ENCODE measurements at regions not wholly inside any gene's neighbourhood (a gene's known extent, or its start where the extent isn't known, plus 50 kb on each side); places are given as distances from the start of the nearest gene placed in this dataset.

DNA sequence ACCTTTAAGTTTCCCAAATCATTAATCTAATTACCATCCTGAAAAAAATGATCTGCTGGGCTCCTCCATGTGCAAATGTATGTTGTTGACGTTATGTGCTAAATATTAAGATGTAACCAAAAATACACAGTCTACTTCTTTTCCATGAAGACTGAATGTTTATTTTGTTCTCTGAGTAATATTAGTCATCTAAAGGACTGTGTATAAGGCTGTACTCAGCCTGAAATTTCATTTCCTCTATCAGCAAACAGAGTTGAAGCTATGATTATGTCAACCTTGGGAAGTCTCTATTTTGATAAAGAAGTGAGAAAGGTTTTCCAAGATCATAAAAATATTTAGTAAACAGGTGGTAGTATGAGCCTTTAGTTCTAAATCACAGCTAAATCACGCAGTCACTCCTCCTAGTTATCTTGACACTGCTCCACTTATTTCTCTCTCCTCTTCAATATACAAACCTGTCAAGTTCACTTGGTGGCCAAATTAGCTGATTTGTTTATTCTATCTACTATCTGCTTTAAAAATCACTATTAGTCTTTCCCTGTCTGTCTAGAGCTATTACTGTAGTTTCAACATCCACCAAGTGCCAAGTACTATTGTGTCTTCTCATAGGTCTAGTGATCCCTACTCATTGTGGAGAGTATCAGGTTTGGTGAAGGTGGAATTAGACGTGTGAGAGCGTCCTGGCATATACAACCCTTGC lies 211.7 kb upstream of the STARD13 start:
- 66 to 92% methylated on average over 4 of the region's 4 CpGs for WGBS, 2 donors
- no peak overlapping the region for H3K27ac ChIP-seq

DNA sequence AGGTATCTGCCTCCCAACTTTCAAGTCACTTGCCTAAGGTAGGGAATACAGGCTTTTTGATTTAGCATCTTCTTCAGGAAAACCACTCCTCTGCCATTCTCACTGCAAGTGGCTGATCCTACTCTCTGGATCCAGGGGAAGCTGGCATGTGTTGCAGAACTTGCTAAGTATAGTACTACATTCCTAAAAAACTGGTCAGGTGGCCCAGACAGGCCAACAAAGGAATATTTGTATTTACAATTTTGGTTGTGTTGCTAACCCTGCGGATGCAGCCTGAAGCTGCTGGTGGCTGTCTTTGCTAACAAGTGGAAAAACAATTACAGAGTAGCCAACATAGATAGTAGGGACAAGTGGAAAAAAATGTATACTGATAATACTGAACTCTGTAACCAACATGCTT lies 222.5 kb upstream of the STARD13 start:
- Histone ChIP-seq H3K36me3 (replicated peaks in 1 of 2; ENCODE audit: insufficient read depth in 1 of 2, low read depth in 2 of 2) (no peaks in the 10 kb centered on the region), H3K4me3 (no peak overlapping the region), H3K4me1 (peaks cover 5% of the 10 kb centered on the region), H3K9me3 (no peaks in the 10 kb centered on the region), H3K27me3 (no peaks in the 10 kb centered on the region), H3K27ac (no peak overlapping the region)
- 86 to 100% methylated on average over 1 of the region's 1 CpG for WGBS, 2 donors
- no peak for DNase-seq
- TF ChIP-seq POLR2A (IDR thresholded peaks at IDR 0.05), result no peak
- TF ChIP-seq, protein P1, sequence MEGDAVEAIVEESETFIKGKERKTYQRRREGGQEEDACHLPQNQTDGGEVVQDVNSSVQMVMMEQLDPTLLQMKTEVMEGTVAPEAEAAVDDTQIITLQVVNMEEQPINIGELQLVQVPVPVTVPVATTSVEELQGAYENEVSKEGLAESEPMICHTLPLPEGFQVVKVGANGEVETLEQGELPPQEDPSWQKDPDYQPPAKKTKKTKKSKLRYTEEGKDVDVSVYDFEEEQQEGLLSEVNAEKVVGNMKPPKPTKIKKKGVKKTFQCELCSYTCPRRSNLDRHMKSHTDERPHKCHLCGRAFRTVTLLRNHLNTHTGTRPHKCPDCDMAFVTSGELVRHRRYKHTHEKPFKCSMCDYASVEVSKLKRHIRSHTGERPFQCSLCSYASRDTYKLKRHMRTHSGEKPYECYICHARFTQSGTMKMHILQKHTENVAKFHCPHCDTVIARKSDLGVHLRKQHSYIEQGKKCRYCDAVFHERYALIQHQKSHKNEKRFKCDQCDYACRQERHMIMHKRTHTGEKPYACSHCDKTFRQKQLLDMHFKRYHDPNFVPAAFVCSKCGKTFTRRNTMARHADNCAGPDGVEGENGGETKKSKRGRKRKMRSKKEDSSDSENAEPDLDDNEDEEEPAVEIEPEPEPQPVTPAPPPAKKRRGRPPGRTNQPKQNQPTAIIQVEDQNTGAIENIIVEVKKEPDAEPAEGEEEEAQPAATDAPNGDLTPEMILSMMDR (IDR thresholded peaks at IDR 0.05), result no peak
- intact Hi-C loops (cut with DNase I), result no loop called here
- no peak for ATAC-seq

More for the DNA sequence above, 211.7 kb upstream of the STARD13 start:
- Histone ChIP-seq H3K4me3 (no peak overlapping the region), H3K27me3 (no peaks in the 10 kb centered on the region), H3K9me3 (no peaks in the 10 kb centered on the region), H3K36me3 (replicated peaks in 1 of 2; ENCODE audit: insufficient read depth in 1 of 2, low read depth in 2 of 2) (no peaks in the 10 kb centered on the region), H3K4me1 (peaks cover 10% of the 10 kb centered on the region)
- TF ChIP-seq, protein P1 (IDR thresholded peaks at IDR 0.05), result no peak
- TF ChIP-seq POLR2A (IDR thresholded peaks at IDR 0.05), result no peak
- DNase-seq (no peak), ATAC-seq (no peak)
- intact Hi-C loops (cut with DNase I), result no loop called here

DNA sequence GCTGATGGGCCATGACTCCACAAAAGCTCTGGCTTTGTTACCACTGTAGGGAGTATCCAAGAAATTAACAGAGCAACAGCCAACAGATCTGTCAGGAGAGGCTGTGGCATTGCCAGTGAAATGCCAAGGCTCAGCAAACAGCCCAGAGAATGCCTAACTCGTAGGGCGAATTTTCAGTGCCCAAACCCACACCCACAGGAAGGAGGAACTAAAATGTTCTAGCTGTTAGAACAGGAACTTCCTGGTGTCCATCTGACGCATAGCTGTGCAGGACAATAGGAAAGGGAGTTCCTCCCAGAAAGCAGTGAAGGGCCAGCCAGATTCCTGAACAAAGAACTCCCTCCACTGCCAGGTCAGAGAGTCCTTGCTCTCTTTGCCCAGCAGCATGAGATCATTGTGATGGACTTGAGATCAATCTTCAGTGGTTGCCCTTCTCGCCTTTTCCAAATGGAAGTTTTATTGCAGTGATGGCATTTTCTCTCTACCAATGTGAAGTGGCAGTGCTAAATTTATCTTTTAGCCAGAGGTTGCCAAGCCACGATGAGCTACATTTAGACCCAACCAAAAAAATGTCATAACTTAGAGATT lies 224.2 kb upstream of the STARD13 start:
- no peaks in the 10 kb centered on the region for H3K27me3 ChIP-seq
- 62 to 71% methylated on average over 5 of the region's 5 CpGs for whole genome bisulfite sequencing, 2 donors
- TF ChIP-seq, protein P1 (IDR thresholded peaks at IDR 0.05), result no peak
- no peak for TF ChIP-seq POLR2A (IDR thresholded peaks at IDR 0.05)
- no peak overlapping the region for H3K4me3 ChIP-seq
- intact Hi-C loops (cut with DNase I), result no loop called here
- H3K36me3 ChIP-seq (replicated peaks in 1 of 2; ENCODE audit: insufficient read depth in 1 of 2, low read depth in 2 of 2), result no peaks in the 10 kb centered on the region
- H3K27ac ChIP-seq, result peak overlapping the region; percentile 40 to 73 (median 59)
- H3K4me1 ChIP-seq, result peaks cover 5% of the 10 kb centered on the region
- DNase-seq (peak in 3 of 4 donors; percentile 17 to 62 (median 32)), ATAC-seq (peak; percentile 68)
- H3K9me3 ChIP-seq, result no peaks in the 10 kb centered on the region

DNA sequence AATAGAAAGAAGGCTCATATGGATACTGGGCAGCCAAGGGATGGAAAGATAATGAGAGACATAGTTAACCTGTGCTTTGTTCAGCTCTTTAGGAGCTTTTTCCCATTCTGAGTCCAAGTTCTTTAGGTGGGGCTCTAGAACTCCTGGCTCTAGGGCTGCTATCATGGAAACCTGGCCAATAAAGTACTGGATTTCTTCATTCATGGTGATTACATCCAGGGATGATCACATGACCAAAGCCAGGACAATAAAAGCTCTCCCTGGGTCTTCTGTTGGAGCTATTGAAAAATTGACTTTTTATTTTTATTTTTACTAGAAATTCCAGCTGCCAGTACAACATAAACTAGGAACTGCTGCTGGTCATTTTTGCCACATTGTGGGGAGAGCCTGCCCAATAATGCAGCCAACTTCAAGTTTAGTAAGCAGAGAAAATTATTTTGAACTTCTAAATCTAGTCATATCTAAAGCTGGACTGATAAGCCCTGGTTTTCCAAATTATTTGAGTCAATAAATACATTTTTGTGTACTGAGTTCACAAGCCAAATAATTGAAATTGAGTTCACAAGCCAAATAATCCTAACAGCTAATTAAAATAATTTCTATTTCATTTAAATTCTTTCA lies 224.9 kb upstream of the STARD13 start:
- DNase-seq, result no peak
- intact Hi-C loops (cut with DNase I), result no loop called here
- H3K27ac ChIP-seq, result peak overlapping the region in 2 of 4 donors; percentile 68 to 73
- no peak overlapping the region for H3K4me3 ChIP-seq
- H3K27me3 ChIP-seq, result no peaks in the 10 kb centered on the region
- ATAC-seq, result no peak
- H3K4me1 ChIP-seq, result peaks cover 5% of the 10 kb centered on the region
- H3K36me3 ChIP-seq (replicated peaks in 1 of 2; ENCODE audit: insufficient read depth in 1 of 2, low read depth in 2 of 2), result no peaks in the 10 kb centered on the region
- TF ChIP-seq, protein P1 (IDR thresholded peaks at IDR 0.05), result no peak
- no peak for TF ChIP-seq POLR2A (IDR thresholded peaks at IDR 0.05)
- H3K9me3 ChIP-seq, result no peaks in the 10 kb centered on the region
